Upper lobe of left lung (tissue), 6 donors: ENCODE measurements at regions not wholly inside any gene's neighbourhood (a gene's known extent, or its start where the extent isn't known, plus 50 kb on each side); places are given as distances from the start of the nearest gene placed in this dataset.

Experiments
- ATAC-seq, 2 donors: fragments of 200-7000 bp; cut with Tn5 transposase; one replicate each; pipeline ENCODE4 v1.9.1; 2022; ENCODE audit warnings: mild to moderate bottlenecking in 2 of 2, moderate library complexity in 2 of 2; ENCODE audit not compliant: low FRiP score in 2 of 2
- DNase-seq, 2 donors: peaks; one replicate each; pipeline ENCODE4 v3.0.0-alpha.2; 2019 to 2020
- H3K27ac ChIP-seq, 4 donors: fragments of 200-600 bp; sonication (generic); one replicate each; pipeline ENCODE4 v1.5.1; 2016 to 2019
- H3K27me3 ChIP-seq, 4 donors: fragments of 200-600 bp; sonication (generic); one replicate each; pipeline ENCODE4 v1.5.1; 2017 to 2019
- H3K36me3 ChIP-seq, 4 donors: fragments of 200-600 bp; sonication (generic); one replicate each; pipeline ENCODE4 v1.5.1; 2016 to 2019
- H3K4me1 ChIP-seq, 4 donors: fragments of 200-600 bp; sonication (generic); one replicate each; pipeline ENCODE4 v1.5.1; 2018 to 2019
- H3K4me3 ChIP-seq, 4 donors: fragments of 200-600 bp; sonication (generic); one replicate each; pipeline ENCODE4 v1.5.1; 2017 to 2019; ENCODE audit warnings: mild to moderate bottlenecking in 2 of 4, moderate library complexity in 1 of 4
- H3K9me3 ChIP-seq, 4 donors: fragments of 200-600 bp; sonication (generic); one replicate each; pipeline ENCODE4 v1.5.1; 2018 to 2019
- EP300 ChIP-seq, 4 donors: sonication (generic); formaldehyde crosslinking; IDR thresholded peaks; one replicate each; pipeline ENCODE4 v1.5.1; 2017; ENCODE audit warnings: antibody characterized with exemption in 4 of 4, control low read depth in 2 of 4
- POLR2A ChIP-seq, 4 donors: fragments of 450-650 bp; IDR thresholded peaks; one replicate each; pipeline ENCODE4 v1.5.1; 2016 to 2017; ENCODE audit warnings: antibody characterized with exemption in 4 of 4, mild to moderate bottlenecking in 2 of 4
- POLR2AphosphoS5 ChIP-seq, 2 donors: sonication (generic); formaldehyde crosslinking; IDR thresholded peaks; one replicate each; pipeline ENCODE4 v1.5.1; 2017; ENCODE audit warnings: antibody characterized with exemption in 2 of 2
- WGBS, 2 donors: methylation state at CpG; one replicate each; pipeline ENCODE4 v1.1.5; 2017 to 2018; 5-methylcytosine and 5-hydroxymethylcytosine counted together
- TF ChIP-seq, protein P1 (sequence below), 6 experiments: fragments of 450-650 bp in 4 of 6; fragments of 200-600 bp in 2 of 6; sonication (generic) in 2 of 6; IDR thresholded peaks; one replicate each; pipeline ENCODE4 v1.5.1; 2016 to 2019; ENCODE audit warnings: antibody characterized with exemption in 6 of 6
- donor health status: DM: no; HTN: no; CAD: no; lungs with moderate emphysema.
- donor health status: DM: no; HTN: yes; CAD: no; lungs with severe emphysema.

DNA sequence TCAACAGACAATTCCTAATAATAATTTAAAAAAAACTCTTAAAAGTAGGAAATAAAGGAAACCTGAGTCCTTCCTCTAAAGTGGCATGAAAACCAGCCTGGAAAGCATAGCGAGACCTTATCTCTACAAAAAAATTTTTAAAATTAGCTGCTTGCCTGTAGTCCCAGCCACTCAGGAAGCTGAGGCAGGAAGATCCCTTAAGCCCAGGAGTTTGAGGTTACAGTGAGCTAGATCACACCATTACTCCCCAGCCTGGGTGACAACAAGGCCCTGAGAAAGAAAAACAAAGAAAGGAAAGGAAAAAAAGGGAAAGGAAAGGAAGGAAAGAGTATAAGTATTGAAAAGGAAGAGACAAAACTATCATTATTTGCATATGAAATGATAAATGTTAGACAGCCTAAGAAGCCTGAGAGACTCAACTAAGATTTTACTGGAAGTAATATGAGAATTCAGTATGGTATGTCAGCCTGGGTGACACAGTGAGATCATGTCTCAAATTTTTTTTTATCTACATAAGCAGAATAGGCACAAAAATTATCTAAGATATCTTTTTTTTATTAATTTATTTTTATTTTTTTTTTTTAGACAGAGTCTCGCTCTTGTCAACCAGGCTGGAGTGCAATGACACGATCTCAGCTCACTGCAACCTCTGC, 113.0 kb downstream of the GOSR1 start:
- no peaks in the 10 kb centered on the region for H3K27me3 ChIP-seq

DNA sequence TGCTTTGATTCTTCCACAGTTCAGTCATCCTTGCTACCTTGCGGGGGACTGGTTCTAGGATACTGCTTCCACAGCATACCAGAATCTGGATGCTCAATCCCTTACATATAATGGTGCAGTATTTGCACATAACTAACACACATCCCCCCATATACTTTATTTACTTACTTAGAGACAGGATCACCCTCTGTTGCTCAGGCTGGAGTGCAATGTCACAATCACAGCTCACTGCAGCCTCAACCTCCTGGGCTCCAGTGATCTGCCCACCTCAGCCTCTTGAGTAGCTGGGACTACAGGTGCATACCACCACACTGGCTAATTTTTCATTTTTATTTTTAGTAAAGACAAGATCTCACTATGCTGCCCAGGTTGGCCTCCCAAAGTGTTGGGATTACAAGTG, 112.2 kb downstream of the GOSR1 start:
- DNase-seq (no peak), ATAC-seq (no peak)
- Histone ChIP-seq H3K9me3 (no peaks in the 10 kb centered on the region), H3K4me3 (no peak overlapping the region), H3K36me3 (no peaks in the 10 kb centered on the region), H3K27me3 (no peaks in the 10 kb centered on the region), H3K27ac (no peak overlapping the region), H3K4me1 (no peaks in the 10 kb centered on the region)
- TF ChIP-seq POLR2AphosphoS5 (IDR thresholded peaks at IDR 0.05), result no peak
- TF ChIP-seq, protein P1, sequence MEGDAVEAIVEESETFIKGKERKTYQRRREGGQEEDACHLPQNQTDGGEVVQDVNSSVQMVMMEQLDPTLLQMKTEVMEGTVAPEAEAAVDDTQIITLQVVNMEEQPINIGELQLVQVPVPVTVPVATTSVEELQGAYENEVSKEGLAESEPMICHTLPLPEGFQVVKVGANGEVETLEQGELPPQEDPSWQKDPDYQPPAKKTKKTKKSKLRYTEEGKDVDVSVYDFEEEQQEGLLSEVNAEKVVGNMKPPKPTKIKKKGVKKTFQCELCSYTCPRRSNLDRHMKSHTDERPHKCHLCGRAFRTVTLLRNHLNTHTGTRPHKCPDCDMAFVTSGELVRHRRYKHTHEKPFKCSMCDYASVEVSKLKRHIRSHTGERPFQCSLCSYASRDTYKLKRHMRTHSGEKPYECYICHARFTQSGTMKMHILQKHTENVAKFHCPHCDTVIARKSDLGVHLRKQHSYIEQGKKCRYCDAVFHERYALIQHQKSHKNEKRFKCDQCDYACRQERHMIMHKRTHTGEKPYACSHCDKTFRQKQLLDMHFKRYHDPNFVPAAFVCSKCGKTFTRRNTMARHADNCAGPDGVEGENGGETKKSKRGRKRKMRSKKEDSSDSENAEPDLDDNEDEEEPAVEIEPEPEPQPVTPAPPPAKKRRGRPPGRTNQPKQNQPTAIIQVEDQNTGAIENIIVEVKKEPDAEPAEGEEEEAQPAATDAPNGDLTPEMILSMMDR (IDR thresholded peaks at IDR 0.05), result no peak
- no peak for TF ChIP-seq POLR2A (IDR thresholded peaks at IDR 0.05)
- no peak for TF ChIP-seq EP300 (IDR thresholded peaks at IDR 0.05)
- 97 to 100% methylated on average over 1 of the region's 1 CpG for WGBS, 2 donors

More for the DNA sequence above, 113.0 kb downstream of the GOSR1 start:
- TF ChIP-seq, protein P1 (IDR thresholded peaks at IDR 0.05), result no peak
- TF ChIP-seq EP300 (IDR thresholded peaks at IDR 0.05) (no peak), POLR2A (IDR thresholded peaks at IDR 0.05) (no peak), POLR2AphosphoS5 (IDR thresholded peaks at IDR 0.05) (no peak)
- no peak overlapping the region for H3K27ac ChIP-seq
- no peaks in the 10 kb centered on the region for H3K4me1 ChIP-seq
- ATAC-seq, result no peak
- H3K36me3 ChIP-seq, result no peaks in the 10 kb centered on the region
- 75 to 81% methylated on average over 3 of the region's 3 CpGs for WGBS, 2 donors
- no peak overlapping the region for H3K4me3 ChIP-seq
- H3K9me3 ChIP-seq, result no peaks in the 10 kb centered on the region
- DNase-seq, result no peak

DNA sequence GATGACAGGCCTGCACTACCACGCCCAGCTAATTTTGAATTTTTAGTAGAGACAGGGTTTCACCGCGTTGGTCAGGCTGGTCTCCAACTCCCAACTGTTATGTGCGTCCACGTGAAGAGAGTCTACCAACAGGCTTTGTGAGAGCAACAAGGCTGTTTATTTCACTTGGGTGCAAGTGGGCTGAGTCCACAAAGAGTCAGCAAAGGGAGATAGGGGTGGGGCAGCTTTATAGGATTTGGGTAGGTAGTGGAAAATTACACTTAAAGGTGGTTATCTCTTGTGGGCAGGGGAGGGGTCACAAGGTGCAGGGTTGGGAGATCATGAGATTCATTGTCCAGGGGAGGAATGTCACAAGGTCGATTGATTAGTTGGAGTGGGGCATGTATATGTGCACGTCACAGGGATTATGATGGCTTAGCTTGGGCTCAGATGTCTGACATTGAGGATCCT, 111.6 kb downstream of the GOSR1 start:
- ATAC-seq, result no peak
- Histone ChIP-seq H3K27ac (no peak overlapping the region), H3K4me3 (no peak overlapping the region), H3K27me3 (no peaks in the 10 kb centered on the region), H3K36me3 (no peaks in the 10 kb centered on the region), H3K9me3 (no peaks in the 10 kb centered on the region), H3K4me1 (no peaks in the 10 kb centered on the region)
- WGBS, 2 donors, result 86 to 87% methylated on average over 7 of the region's 7 CpGs
- DNase-seq, result no peak
- TF ChIP-seq, protein P1 (IDR thresholded peaks at IDR 0.05), result no peak
- TF ChIP-seq EP300 (IDR thresholded peaks at IDR 0.05) (no peak), POLR2A (IDR thresholded peaks at IDR 0.05) (no peak), POLR2AphosphoS5 (IDR thresholded peaks at IDR 0.05) (no peak)

DNA sequence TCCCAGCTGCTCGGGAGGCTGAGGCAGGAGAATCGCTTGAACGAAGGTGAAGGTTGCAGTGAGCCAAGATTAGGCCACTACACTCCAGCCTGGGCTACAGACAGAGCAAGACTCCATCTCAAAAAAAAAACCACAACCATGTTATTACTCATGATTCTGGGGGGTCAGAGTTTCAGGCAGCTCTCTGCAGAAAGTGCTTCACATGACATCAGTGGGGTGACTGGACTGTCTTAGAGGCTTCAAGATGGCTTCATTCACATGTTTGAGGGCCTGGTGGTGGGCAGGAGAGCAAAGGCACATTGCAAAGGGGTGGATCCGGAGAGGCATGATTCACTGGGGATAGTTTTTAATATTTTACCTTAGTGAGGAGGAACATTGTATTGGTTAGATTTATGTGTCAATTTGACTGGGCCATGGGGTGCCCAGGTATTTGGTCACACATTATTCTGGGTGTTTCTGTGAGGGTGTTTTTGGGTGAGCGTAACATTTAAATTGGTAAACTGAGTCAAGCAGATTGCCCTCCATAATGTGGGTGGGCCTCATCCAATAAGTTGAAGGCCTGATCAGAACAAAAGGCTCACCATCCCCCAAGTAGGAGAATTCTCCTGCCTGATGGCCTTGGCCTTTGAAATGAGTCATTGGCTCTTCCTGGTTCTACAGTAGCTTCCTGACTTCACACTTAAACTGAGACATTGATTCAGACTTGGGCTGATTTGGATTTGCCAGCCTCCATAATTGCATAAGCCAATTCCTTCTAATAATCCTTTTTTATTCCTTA, 109.8 kb downstream of the GOSR1 start:
- no peak overlapping the region for H3K27ac ChIP-seq
- no peak overlapping the region for H3K4me3 ChIP-seq
- H3K27me3 ChIP-seq, result no peaks in the 10 kb centered on the region
- no peaks in the 10 kb centered on the region for H3K4me1 ChIP-seq
- H3K36me3 ChIP-seq, result no peaks in the 10 kb centered on the region
- TF ChIP-seq POLR2A (IDR thresholded peaks at IDR 0.05), result no peak
- TF ChIP-seq, protein P1 (IDR thresholded peaks at IDR 0.05), result no peak
- no peak for TF ChIP-seq EP300 (IDR thresholded peaks at IDR 0.05)
- TF ChIP-seq POLR2AphosphoS5 (IDR thresholded peaks at IDR 0.05), result no peak
- 90 to 98% methylated on average over 5 of the region's 5 CpGs for WGBS, 2 donors
- DNase-seq, result no peak
- ATAC-seq, result no peak
- H3K9me3 ChIP-seq, result no peaks in the 10 kb centered on the region
